ENCODE measurements at regions not wholly inside any gene's neighbourhood (a gene's known extent, or its start where the extent isn't known, plus 50 kb on each side); places are given as distances from the start of the nearest gene placed in this dataset.
"Not testable (repeated sequence)": the region's sequence is repeated elsewhere in the genome, so short reads cannot be mapped to it uniquely, and the experiment has no call there.

DNA sequence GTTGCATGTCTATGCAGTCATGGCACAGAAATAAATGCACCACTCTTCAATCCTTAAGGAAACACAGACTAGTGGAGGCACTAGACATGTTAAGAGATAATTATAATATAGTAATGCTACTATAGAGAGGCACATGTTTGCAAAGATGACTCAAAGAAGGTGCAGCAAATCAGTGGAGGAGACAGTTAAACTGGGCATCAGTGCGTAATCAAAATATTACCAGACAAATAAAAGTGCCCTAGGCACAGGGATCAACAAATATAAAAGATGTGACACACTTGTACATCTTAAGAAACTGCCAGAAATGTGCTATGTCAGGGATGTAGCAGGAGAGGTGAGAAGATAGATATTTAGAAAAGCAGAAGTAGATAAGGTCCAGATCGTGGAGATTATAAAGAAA lies 642.1 kb downstream of the SLCO4C1 start:
- DNase-seq (ENCODE audit: low spot score) = no peak

DNA sequence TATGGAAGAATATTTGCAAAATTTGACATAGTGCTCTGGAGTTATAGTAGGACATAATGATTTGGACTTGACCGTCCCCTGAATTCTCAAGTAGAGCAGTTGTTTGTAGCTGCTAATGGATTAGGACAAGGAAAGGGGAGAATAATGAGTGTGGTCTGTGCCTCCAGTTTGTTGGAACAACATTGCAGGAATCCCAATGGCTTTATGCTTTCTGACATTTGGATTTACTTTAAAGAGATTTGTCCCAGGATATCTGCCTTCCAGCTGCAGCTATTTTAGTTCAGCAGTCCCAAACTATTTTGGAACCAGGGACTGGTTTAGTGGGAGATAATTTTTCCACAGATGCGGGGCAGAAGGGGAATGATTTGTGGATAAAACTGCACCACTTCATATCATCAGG lies 648.2 kb downstream of the SLCO4C1 start:
- no peak for DNase-seq (ENCODE audit: low spot score)

GRCh38 chr5:101643794-101644193 lies 652.3 kb downstream of the SLCO4C1 start:
- DNase-seq (ENCODE audit: low spot score) = no peak

DNA sequence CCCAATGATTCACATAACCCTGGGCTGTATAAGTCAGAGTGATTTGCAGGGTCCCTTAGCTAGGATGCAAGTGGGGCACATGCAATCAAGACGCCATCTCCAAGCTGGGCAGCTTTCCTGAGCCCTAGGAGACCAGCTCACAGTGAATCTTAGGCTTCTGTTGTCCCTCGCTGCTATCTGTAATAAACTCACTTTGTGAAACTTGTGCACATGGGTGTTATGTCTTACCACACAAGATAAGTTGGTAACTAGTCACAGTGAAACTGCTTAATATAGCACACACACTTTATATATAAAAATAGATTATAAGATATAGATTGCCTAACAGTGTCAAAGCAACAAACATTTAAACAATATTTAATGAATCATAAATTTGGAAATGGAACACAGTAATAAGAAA lies 658.5 kb downstream of the SLCO4C1 start:
- no peak for DNase-seq (ENCODE audit: low spot score)

DNA sequence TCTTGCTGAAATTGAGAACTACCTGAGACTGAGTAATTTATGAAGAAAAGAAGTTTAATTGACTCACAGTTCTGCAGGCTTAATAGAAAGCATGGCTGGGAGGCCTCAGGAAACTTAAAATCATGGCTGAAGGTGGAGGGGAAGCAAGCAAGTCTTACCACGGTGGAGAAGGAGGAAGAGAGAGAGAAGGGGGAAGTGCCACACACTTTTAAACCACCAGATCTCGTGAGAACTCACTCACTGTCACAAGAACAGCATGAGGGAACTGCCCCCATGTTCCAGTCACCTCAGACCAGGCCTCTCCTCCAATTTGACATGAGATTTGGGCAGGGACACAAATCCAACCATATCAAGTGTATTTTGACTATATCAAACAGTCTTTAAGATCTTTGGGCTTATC lies 668.3 kb downstream of the SLCO4C1 start:
- DNase-seq (ENCODE audit: low spot score) = not testable (repeated sequence)

DNA sequence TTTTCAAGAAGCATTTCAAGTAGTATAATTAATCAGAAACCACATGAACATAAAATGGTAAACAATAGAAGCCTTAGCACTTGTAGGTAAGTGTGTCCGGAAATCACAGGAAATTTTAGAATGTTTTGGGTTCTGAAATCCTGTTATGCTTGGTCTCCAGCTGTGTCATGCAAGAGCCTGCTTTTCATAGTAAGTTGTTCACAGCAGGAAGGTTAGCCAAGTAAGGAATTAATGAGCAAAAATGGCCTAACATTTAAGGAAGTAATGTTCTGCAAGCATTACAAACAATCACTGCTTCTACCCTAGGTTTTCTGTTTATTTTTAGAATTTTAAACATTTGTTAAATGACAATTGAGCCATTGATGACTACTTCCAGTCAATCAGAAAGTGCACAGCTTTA lies 669.5 kb downstream of the SLCO4C1 start:
- no peak for DNase-seq (ENCODE audit: low spot score)

DNA sequence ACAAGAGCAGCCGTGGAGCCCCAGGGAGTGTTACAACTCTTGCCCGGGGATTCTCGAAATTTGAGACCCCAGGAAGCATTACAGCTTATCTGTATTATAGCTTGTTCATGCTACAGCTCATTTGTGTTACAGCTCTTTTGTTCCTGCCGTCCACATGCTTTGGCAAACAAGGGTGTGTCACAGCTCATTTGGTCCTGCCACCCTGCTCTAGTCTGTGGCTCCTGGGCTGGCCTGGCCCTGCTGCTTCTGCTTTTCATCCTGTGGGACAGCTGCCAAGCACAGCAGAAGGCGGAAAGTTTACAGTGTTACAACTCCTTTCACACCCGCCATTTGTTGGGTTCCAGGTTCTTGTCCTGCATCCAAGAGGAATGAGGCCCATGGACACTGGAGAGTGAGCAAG lies 685.0 kb downstream of the SLCO4C1 start:
- no peak for DNase-seq (ENCODE audit: low spot score)

DNA sequence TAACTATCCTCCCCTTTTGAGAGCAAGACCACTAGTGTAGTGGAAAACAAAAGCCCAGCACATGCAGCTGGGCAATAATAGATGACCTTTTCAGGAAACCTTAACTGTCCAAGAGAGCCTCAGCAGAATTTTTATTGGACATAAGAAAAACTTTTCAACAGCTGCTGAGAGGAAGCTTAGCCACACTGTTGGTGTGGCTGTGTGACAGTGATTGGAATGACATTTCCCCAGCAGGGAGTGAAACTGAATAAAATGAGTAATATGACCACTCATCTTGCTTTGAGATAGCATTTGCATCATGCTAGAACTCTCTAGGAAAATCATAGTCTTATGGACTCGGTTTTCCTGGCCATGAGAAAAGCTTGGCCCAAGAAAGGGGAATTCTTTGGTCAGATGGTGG lies 687.8 kb downstream of the SLCO4C1 start:
- no peak for DNase-seq (ENCODE audit: low spot score)

GRCh38 chr5:101605700-101606099 lies 690.4 kb downstream of the SLCO4C1 start:
- no peak for DNase-seq (ENCODE audit: low spot score)

DNA sequence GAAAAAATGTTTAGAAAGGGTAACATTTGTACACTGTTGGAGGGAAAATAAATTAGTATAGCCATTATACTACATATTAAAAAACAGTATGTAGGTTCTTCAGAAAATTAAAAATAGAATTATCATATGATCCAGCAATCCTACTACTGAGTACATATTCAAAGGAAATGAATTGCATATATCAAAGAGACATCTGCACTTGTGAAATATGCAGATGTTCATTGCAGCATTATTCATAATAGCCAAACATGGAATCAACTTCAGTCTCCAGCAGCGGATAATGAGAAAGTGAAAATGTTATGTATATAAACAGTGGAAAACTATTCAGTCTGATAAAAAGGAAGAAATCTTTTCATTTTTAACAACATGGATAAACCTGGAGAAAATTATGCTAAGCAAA lies 695.5 kb downstream of the SLCO4C1 start:
- no peak for DNase-seq (ENCODE audit: low spot score)

- no peak for DNase-seq (ENCODE audit: low spot score)
These were observed 687.3 kb upstream of the ST8SIA4 start for GRCh38 chr5:101590384-101590783.

GRCh38 chr5:101585366-101585765 lies 682.3 kb upstream of the ST8SIA4 start:
- no peak for DNase-seq (ENCODE audit: low spot score)

GRCh38 chr5:101580591-101580990 lies 677.5 kb upstream of the ST8SIA4 start:
- DNase-seq (ENCODE audit: low spot score) = no peak

GRCh38 chr5:101574017-101574416 lies 670.9 kb upstream of the ST8SIA4 start:
- no peak for DNase-seq (ENCODE audit: low spot score)

DNA sequence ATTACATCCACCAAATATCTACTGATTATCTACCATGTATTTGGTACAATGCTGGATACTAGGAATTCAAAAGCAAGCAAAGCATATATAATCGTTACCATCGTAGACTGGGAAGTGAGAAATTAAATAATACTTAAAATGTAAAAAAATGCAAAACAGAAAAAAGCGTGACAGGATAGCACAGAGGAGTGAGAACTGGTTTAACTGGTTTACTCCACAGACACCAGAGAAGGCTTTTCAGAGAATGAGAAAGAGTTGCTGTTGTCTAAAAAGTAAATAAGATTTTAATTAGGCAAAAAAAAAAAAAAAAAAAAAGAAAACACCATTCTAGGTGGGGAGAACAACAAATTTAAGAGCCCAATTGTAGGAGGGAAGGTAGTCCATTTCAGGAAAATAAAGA lies 657.9 kb upstream of the ST8SIA4 start:
- no peak for DNase-seq (ENCODE audit: low spot score)

DNA sequence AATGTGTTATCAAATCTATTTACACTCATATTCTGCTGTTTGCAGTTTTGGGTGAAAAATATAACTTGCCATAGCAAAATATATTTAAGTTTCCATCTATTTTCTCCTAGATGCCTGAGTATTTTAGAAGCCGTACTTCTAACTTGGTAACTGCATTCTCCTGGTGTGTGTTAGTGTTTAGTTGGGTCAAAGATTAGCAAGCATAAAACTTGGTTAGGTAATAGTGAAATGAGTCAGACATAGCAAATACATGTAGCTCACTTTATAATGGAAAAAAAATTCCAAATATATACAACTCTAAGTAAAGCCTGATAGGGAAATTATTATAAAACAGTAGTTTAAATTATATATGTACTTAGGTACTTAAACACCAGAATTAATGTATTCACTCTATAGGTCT lies 640.7 kb upstream of the ST8SIA4 start:
- no peak for DNase-seq (ENCODE audit: low spot score)

GRCh38 chr5:101539315-101539714 lies 636.2 kb upstream of the ST8SIA4 start:
- DNase-seq (ENCODE audit: low spot score) = no peak

- DNase-seq (ENCODE audit: low spot score) = no peak
These were observed 632.5 kb upstream of the ST8SIA4 start for GRCh38 chr5:101535626-101536025.

DNA sequence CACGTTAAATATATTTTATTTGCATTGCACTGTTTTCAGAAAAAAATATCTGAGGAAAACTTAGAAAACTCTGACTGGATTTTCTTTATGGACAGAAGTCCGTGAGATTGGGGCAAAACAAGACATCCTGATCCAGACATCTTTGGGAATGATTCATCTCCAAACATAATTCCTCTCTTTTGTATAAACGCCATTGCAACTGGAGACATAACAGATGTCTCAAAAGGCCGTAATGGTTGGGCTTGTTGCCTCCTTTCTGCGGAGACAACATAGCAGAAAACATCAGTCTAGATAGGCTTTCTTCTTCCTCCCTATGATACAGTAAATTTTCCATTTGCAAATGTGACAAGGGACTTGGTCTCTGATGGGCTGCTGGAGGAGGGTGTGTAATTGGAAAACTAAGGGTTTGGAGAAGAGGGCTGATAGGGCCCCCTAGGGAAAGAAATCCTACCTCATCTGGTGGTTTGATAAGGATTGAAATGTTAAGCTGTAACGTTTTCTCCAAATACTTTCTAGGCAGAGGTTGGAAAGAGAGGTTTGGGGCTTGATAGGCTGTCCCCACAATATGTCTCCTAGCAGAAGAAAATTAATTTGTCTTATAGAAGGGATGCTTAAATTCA lies 631.5 kb upstream of the ST8SIA4 start:
- no peak for DNase-seq (ENCODE audit: low spot score)

DNA sequence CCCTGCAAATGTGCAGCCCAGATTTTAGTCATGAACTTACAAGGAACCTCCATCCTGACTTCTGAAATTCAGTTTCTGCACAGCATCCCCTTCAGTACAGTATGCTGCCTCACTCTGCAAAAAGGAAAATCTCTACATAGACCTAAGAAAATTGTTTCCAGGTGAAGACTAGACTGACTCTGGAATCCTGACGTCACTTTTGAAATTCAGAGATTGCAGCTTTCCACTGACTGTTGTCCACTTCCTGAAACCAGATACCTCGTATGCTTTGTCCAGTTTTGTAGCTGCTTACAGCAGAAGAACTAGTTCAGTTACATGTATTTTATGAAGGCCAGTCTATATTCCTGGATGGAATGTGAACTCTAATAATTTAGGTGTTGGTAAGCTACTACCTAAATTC lies 629.3 kb upstream of the ST8SIA4 start:
- no peak for DNase-seq (ENCODE audit: low spot score)

GRCh38 chr5:101531026-101531425 lies 627.9 kb upstream of the ST8SIA4 start:
- no peak for DNase-seq (ENCODE audit: low spot score)

GRCh38 chr5:101529094-101529493 lies 626.0 kb upstream of the ST8SIA4 start:
- DNase-seq (ENCODE audit: low spot score) = not testable (repeated sequence)

- DNase-seq (ENCODE audit: low spot score) = no peak
These were observed 617.3 kb upstream of the ST8SIA4 start for GRCh38 chr5:101520417-101520816.

DNA sequence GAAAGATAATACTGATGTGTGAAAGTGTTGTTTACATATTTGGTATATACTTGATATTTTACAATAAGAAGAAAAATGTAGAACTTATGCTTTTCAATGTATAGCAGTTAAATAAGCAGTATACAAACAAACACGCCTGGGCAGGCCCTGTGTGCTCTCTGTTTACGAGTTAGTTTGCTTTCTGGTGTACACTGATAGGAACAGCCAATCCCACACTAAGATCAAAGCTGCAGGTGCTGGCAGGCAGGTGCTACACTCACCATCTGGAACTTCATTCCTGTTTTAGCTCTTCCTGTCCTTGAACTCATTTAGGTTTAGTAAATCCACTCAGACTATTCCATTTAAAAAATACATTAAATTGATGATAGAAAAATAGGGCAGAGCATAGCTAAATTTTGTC lies 614.7 kb upstream of the ST8SIA4 start:
- DNase-seq (ENCODE audit: low spot score) = no peak

DNA sequence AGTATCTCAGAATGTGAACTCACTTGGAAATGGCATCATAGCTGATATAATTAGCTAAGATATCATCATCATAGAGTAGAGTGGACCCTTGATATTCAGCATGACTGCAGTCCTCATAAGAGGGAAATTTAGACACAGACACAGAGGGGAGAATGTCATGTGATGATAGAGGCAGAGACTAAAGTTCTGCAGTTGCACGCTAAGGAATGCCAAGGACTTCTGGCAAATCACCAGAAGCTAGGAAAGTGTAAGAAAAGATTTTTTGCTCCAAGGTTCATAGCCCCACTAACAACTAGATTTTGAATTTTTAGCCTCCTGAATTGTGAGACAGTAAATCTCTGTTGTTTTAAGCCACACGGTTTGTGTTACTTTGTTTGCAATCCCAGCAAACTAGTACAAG lies 612.6 kb upstream of the ST8SIA4 start:
- DNase-seq (ENCODE audit: low spot score) = no peak

Data from CD4-positive, alpha-beta T cell treated with Interleukin-2 at 100 ng/mL for 4 hours (primary cell).